Esophagus squamous epithelium (tissue), 4 donors: ENCODE measurements at regions not wholly inside any gene's neighbourhood (a gene's known extent, or its start where the extent isn't known, plus 50 kb on each side); places are given as distances from the start of the nearest gene placed in this dataset.

Experiments
- CTCF ChIP-seq, 6 experiments: fragments of 450-650 bp in 4 of 6; fragments of 200-600 bp in 2 of 6; sonication (generic) in 2 of 6; IDR thresholded peaks; one replicate each; pipeline ENCODE4 v1.5.1; 2016 to 2019; ENCODE audit warnings: antibody characterized with exemption in 6 of 6, mild to moderate bottlenecking in 4 of 6, moderate library complexity in 4 of 6
- POLR2A ChIP-seq, 4 donors: fragments of 450-650 bp; IDR thresholded peaks; one replicate each; pipeline ENCODE4 v1.6.1; 2017; ENCODE audit warnings: antibody characterized with exemption in 4 of 4, mild to moderate bottlenecking in 4 of 4, moderate library complexity in 3 of 4

GRCh38 chr2:105454801-105455485 is 56.1 kb upstream of the FHL2 start:
- TF ChIP-seq CTCF (IDR thresholded peaks at IDR 0.05) (peak in 4 of 6 experiments; percentile 9 to 31 (median 13)), POLR2A (IDR thresholded peaks at IDR 0.05) (no peak)
